Right lobe of liver (tissue), 4 donors: ENCODE measurements at regions not wholly inside any gene's neighbourhood (a gene's known extent, or its start where the extent isn't known, plus 50 kb on each side); places are given as distances from the start of the nearest gene placed in this dataset.

Experiments
- CTCF ChIP-seq, 4 donors: fragments of 200-600 bp in 3 of 4; fragments of 450-650 bp in 1 of 4; IDR thresholded peaks; one replicate each; pipeline versions ENCODE4 v1.5.1 to v1.8.0; 2016 to 2022; ENCODE audit warnings: antibody characterized with exemption in 4 of 4, mild to moderate bottlenecking in 2 of 4
- POLR2A ChIP-seq: fragments of 450-650 bp; IDR thresholded peaks from one replicate; pipeline ENCODE4 v1.6.1; 2017; ENCODE audit warnings: antibody characterized with exemption, mild to moderate bottlenecking
- donor health status: DM: no; HTN: no; CAD: no.
- donor health status: DM: no; HTN: no; CAD: no.
- donor health status: DM: no; HTN: yes; CAD: no.

GRCh38 chr9:78900500-78900899 is 603.6 kb downstream of the PSAT1 start:
- TF ChIP-seq CTCF (IDR thresholded peaks at IDR 0.05): no peak
- TF ChIP-seq POLR2A: no peak
